ENCODE measurements at regions not wholly inside any gene's neighbourhood (a gene's known extent, or its start where the extent isn't known, plus 50 kb on each side); places are given as distances from the start of the nearest gene placed in this dataset.
"Not testable (repeated sequence)": the region's sequence is repeated elsewhere in the genome, so short reads cannot be mapped to it uniquely, and the experiment has no call there.

- H3K9me3 ChIP-seq; DNase-seq; in situ Hi-C loops (cut with MboI; ENCODE audit: low sequenced_read_pairs in 4 of 4); H3K27ac ChIP-seq; H3K36me3 ChIP-seq; ATAC-seq; H3K4me1 ChIP-seq; intact Hi-C loops (cut with DNase I; ENCODE audit: low total_unique reads): not testable (repeated sequence)
- Histone ChIP-seq H3K4me3 (peak overlapping the region in 2 of 4 donors; percentile 32 to 51), H3K27me3 (peaks cover 47 to 52% (median 49%) of the 10 kb centered on the region in 3 donors)
These were observed 1609.3 kb downstream of the SPATA31A7 start for GRCh38 chr9:62798884-62799850.

GRCh38 chr9:62799851-62800371, 1610.1 kb downstream of the SPATA31A7 start:
- intact Hi-C loops (cut with DNase I; ENCODE audit: low total_unique reads); in situ Hi-C loops (cut with MboI; ENCODE audit: low sequenced_read_pairs in 4 of 4); H3K36me3 ChIP-seq; H3K27ac ChIP-seq; DNase-seq; H3K4me1 ChIP-seq; ATAC-seq; H3K9me3 ChIP-seq: not testable (repeated sequence)
- Histone ChIP-seq H3K27me3 (peaks cover 52 to 60% (median 56%) of the 10 kb centered on the region in 3 donors), H3K4me3 (peak overlapping the region in 3 of 4 donors; percentile 19 to 51 (median 32))

GRCh38 chr9:62800451-62801371, 1610.9 kb downstream of the SPATA31A7 start:
- H3K36me3 ChIP-seq; H3K9me3 ChIP-seq; H3K27ac ChIP-seq; ATAC-seq; in situ Hi-C loops (cut with MboI; ENCODE audit: low sequenced_read_pairs in 4 of 4); DNase-seq; intact Hi-C loops (cut with DNase I; ENCODE audit: low total_unique reads); H3K4me1 ChIP-seq: not testable (repeated sequence)
- Histone ChIP-seq H3K27me3 (peaks cover 53 to 66% (median 64%) of the 10 kb centered on the region in 3 donors), H3K4me3 (peak overlapping the region in 3 of 4 donors; percentile 8 to 51 (median 32))

GRCh38 chr9:62801372-62801811, 1611.6 kb downstream of the SPATA31A7 start:
- peaks cover 57 to 68% (median 67%) of the 10 kb centered on the region in 3 donors for H3K27me3 ChIP-seq
- H3K4me1 ChIP-seq; H3K9me3 ChIP-seq; in situ Hi-C loops (cut with MboI; ENCODE audit: low sequenced_read_pairs in 4 of 4); H3K36me3 ChIP-seq; H3K27ac ChIP-seq; ATAC-seq; DNase-seq; intact Hi-C loops (cut with DNase I; ENCODE audit: low total_unique reads): not testable (repeated sequence)
- H3K4me3 ChIP-seq = peak overlapping the region; percentile 5 to 52 (median 48)

GRCh38 chr9:62801961-62802718, 1612.3 kb downstream of the SPATA31A7 start:
- Histone ChIP-seq H3K4me3 (peak overlapping the region; percentile 45 to 52 (median 48)), H3K27ac (peak overlapping the region in 3 of 4 donors; percentile 43 to 52 (median 48)), H3K27me3 (peaks cover 57 to 68% (median 67%) of the 10 kb centered on the region in 3 donors)
- H3K9me3 ChIP-seq; H3K36me3 ChIP-seq; intact Hi-C loops (cut with DNase I; ENCODE audit: low total_unique reads); in situ Hi-C loops (cut with MboI; ENCODE audit: low sequenced_read_pairs in 4 of 4); H3K4me1 ChIP-seq: not testable (repeated sequence)
- ATAC-seq (peak; percentile 74 to 81), DNase-seq (peak in 1 of 2 donors; percentile 56)

GRCh38 chr9:62802719-62803079, 1612.9 kb downstream of the SPATA31A7 start:
- H3K36me3 ChIP-seq; H3K4me1 ChIP-seq; H3K9me3 ChIP-seq; ATAC-seq; DNase-seq; intact Hi-C loops (cut with DNase I; ENCODE audit: low total_unique reads); in situ Hi-C loops (cut with MboI; ENCODE audit: low sequenced_read_pairs in 4 of 4): not testable (repeated sequence)
- peak overlapping the region; percentile 45 to 52 (median 48) for H3K4me3 ChIP-seq
- peak overlapping the region in 3 of 4 donors; percentile 43 to 52 (median 48) for H3K27ac ChIP-seq
- H3K27me3 ChIP-seq = peaks cover 57 to 68% (median 67%) of the 10 kb centered on the region in 3 donors

GRCh38 chr9:62803099-62803498, 1613.3 kb downstream of the SPATA31A7 start:
- H3K9me3 ChIP-seq; intact Hi-C loops (cut with DNase I; ENCODE audit: low total_unique reads); H3K36me3 ChIP-seq; H3K27ac ChIP-seq; DNase-seq; H3K4me1 ChIP-seq; in situ Hi-C loops (cut with MboI; ENCODE audit: low sequenced_read_pairs in 4 of 4); ATAC-seq: not testable (repeated sequence)
- Histone ChIP-seq H3K27me3 (peaks cover 57 to 72% (median 67%) of the 10 kb centered on the region in 3 donors), H3K4me3 (peak overlapping the region in 1 of 4 donors; percentile 45)

GRCh38 chr9:62804314-62804713, 1614.5 kb downstream of the SPATA31A7 start:
- H3K4me1 ChIP-seq; in situ Hi-C loops (cut with MboI; ENCODE audit: low sequenced_read_pairs in 4 of 4); DNase-seq; intact Hi-C loops (cut with DNase I; ENCODE audit: low total_unique reads); H3K4me3 ChIP-seq; H3K27ac ChIP-seq; H3K36me3 ChIP-seq; H3K9me3 ChIP-seq; ATAC-seq: not testable (repeated sequence)
- peaks cover 50 to 67% (median 60%) of the 10 kb centered on the region in 3 donors for H3K27me3 ChIP-seq

- intact Hi-C loops (cut with DNase I; ENCODE audit: low total_unique reads); H3K27ac ChIP-seq; H3K4me3 ChIP-seq; DNase-seq; H3K4me1 ChIP-seq; ATAC-seq; H3K36me3 ChIP-seq; in situ Hi-C loops (cut with MboI; ENCODE audit: low sequenced_read_pairs in 4 of 4); H3K9me3 ChIP-seq: not testable (repeated sequence)
- peaks cover 19 to 39% (median 29%) of the 10 kb centered on the region in 3 donors for H3K27me3 ChIP-seq
These were observed 1617.6 kb downstream of the SPATA31A7 start for GRCh38 chr9:62807424-62807823.

GRCh38 chr9:62808081-62808480, 1618.2 kb downstream of the SPATA31A7 start:
- DNase-seq; intact Hi-C loops (cut with DNase I; ENCODE audit: low total_unique reads); H3K27ac ChIP-seq; H3K4me1 ChIP-seq; H3K4me3 ChIP-seq; ATAC-seq; in situ Hi-C loops (cut with MboI; ENCODE audit: low sequenced_read_pairs in 4 of 4); H3K9me3 ChIP-seq; H3K36me3 ChIP-seq: not testable (repeated sequence)
- peaks cover 16 to 33% (median 22%) of the 10 kb centered on the region in 3 donors for H3K27me3 ChIP-seq

All from gastrocnemius medialis (tissue), 4 donors.